GM04503 (cell line): ENCODE measurements at regions not wholly inside any gene's neighbourhood (a gene's known extent, or its start where the extent isn't known, plus 50 kb on each side); places are given as distances from the start of the nearest gene placed in this dataset.

Source experiments
- DNase-seq: peaks from one replicate; pipeline ENCODE4 v3.0.0-alpha.2; 2012; ENCODE audit warnings: low read depth

DNA sequence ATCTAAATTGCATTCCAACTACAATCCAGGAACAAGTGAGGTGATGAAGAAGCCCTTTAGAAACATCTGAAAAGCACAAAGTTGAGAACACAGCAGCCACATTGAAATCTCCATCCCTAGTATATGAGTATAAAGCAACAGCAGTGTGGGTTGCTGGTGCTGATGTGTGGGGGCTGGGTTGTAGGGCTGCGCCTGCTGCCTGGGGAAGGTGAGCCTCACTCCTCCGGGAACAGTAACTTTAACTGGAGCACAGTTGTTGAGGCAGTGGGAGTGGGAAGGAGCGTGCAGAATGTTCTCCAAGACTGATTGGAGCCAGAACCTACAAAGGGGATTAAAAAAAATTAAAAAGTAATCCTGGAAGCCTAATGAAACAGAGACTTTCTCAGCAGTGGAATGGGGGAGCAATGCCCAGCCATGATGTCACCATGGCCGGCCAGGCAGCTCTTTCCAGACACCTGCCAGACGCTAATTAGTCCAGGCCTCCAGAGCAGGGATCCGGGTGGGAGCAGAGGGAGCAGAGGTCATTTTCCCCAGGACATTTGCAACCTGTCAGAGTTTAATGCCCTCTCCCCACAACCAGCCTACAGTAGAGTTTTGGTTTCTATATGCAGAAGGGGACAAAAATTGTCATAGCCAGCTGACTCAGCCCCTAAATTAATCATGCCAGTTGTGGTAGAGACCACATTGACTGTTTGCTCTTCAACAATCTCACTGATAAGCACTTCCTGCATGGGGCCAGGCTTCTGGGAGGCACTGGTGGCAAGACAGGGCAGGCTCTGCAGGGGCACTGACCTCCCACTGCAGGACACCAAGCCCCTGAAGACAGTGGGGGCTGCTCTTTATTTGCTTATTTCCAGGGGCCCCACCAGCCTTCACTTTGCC, 133.0 kb upstream of the ZNF32 start:
- no peak for DNase-seq

DNA sequence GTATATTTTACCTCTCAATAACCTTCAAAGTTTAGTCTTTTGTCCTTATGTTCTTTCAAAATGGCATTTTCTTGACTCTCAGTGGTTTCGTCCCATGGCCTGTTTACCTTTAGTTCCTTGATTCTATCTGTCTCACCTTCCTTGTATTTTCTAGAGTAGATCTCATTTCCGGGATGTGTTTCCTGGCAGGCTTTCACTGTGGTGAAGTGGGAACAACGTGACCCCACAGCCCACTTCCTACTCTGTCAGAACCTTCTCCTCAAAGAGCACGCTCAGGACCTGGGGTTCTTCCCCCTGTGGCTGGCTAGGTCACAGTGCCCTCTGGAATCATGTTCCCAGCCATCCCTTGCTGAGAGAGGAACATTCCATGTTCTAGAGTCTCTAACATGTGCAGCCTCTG, 129.9 kb upstream of the ZNF32 start:
- no peak for DNase-seq

DNA sequence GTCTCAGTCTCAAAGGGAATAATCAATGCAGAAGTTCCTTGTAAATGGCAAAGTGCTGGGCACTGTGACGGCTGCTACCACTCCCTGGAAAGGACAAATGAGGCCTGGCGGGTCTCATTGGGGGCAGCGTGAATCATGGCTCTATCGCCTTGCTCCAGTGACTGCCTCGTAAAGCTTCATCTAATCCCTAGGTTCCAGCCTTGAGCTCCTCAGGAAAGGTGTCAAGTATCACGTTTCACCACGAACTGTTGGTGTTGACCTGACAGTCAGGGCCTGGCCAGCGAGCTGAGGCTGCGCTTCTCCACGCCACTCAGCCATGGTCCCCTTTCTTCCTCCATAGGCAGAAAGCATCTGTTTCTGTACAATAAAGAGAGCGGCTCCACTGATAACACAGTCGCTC, 126.7 kb upstream of the ZNF32 start:
- no peak for DNase-seq

DNA sequence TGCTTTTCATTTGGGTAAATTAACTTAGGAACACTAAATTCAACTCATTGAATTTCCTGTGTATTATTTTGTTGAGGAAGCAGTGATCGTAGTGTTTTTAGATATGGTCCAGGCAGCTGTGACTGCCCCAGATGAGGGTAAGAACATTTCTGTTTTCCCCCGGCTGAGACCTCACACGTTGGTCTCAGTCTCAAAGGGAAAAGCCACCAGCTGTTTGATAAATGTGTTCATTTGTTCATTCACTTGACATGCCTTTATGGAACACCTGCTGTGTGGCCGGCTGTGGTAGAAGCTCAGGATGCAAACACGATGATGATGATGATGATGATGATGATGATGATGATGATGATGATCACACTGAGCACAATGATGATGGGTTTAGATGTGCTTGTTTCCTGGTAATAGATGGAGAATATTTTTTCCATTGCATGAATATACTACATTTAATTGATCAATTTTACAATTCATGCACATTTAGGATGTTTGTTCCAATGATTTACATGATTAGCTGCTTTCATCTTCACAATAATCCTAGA, 125.6 kb upstream of the ZNF32 start:
- no peak for DNase-seq

DNA sequence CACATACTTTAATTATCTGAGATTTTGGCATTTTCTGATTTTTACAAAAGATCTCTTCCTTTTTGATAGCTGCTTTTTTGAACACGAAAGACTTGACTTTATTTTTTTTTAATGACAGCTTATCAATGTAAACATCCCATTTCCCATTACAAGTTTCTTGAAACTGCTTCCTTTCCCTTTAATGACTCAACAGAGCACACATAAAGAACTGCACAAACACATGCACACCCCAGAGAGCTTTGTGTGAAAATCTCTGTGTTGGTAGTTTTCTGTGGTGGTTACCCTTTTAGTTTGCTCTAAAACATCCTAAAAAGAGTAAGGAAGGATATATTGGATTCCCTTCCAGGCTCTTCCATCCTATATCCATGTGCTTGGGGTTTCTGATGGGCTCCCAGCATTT, 125.1 kb upstream of the ZNF32 start:
- DNase-seq = no peak

DNA sequence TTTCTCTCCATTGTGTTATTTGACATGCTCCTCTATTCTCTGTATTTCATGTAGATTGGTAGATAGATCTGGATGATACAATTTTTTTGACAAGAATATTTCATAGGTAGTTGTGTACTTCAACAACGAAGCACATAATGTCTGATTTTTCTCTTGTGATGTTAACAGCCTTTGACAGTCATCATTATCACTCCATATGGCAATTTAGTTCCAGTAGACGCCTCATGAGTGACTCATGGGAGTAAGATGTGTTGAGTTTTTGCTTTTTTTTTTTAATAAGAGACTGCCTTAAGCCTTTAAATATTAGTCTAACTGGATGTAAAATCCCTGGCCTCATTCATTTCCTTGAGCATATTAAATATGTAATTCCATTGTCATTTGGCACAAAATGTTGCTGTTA, 123.5 kb upstream of the ZNF32 start:
- no peak for DNase-seq

DNA sequence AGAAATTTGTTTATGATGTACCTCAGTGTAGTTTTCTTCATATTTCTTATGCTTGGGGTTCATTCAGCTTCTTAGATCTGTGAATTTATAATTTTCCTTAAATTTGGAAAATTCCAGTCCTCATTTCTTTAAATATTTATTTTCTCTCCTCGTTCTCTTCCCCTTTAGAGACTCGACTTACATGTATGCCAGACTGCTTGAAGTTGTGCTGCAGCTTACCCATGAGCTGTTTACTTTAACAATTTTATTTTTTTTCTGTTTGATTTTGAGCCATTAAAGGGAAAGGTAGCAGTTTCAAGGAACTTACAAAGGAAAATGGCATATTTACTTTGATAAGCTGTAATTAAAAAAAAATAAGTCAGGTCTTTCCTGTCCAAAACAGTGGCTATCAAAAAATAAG, 123.0 kb upstream of the ZNF32 start:
- no peak for DNase-seq

DNA sequence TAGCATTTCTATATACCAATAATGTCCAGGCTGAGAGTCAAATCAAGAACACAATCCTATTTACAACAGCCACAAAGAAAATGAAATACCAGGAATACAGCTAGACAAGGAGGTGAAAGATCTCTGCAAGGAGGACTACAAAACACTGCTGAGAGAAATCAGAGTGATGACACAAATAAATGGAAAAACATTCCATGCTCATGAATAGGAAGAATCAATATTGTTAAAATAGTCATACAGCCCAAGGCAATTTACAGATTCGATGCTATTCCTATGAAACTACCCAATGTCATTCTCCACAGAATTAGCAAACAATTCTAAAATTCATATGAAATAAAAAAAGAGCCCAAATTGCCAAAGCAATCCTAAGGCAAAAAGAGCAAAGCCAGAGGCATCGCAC, 116.8 kb upstream of the ZNF32 start:
- DNase-seq = no peak

DNA sequence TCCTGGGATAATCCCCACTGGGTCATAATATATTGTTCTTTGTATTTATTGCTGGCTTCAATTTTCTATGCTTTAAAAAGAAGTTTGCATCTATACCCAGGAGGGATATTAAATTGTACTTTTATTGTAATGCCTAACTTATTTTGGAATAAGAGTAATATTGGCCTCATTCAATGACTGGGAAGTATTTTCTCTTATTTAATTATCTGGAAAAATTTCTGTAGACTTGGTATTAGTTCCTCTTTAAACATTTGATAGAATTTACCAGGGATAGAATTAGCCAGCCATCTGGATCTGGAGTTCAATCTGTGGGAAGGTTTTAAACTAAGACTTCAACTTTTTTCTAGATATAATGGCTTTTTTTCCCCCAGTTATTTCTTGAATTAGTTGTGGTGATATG, 115.2 kb upstream of the ZNF32 start:
- no peak for DNase-seq

DNA sequence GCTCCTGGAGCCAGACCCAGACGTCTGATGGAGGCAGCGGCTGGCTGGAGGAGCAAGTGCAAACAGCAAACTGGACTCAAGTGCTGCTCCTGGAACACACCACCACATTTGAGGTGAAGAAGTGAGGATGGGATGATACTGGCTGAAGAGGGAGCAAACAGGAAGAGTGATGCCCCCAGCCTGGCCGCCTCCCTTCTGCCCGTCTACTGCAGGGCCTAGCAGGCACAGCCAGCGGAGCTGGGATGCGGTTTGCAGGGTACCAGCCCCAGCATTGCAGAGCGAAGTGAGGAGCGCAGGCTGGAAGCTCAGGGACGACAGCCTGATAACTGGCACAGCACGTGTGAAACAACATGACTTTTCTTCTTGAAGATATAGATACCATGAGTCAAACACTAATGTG, 111.8 kb upstream of the ZNF32 start:
- DNase-seq = no peak

DNA sequence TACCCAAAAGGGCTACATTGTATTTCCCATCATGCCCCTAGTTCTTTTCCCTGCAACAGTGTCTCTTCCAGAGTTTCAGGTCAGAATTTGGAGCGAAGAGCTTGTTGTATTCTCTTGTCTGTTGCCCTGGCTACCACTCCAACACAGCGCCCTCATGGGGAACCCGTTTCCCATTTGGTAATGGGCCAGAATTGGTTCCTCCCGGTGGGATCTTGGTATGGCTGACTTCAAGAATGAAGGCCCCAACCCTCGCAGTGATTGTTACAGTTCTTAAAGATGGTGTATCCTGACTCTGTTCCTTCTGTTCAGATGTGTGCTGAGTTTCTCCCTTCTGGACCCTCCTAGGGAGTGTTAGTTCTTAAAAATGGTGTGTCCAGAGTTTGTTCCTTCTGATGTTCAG, 110.5 kb upstream of the ZNF32 start:
- DNase-seq = no peak

DNA sequence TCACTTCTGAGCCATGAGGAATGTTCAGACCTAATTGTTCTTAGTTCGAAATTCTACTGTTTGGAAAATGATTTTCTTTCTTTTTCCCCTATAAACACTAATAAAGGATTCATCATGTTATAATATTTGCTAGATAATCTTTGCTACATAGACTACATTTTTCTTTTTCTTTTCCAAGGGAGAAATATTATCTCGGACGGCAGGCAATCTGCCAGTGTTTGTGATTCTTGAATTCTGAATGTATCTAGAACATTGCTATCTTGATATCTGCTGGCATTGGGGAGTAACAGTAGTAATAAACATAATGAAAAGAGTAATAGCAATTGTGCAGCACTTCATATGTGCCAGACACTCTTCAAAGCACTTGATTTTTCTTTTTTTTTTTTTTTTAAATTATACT, 107.7 kb upstream of the ZNF32 start:
- DNase-seq = no peak

DNA sequence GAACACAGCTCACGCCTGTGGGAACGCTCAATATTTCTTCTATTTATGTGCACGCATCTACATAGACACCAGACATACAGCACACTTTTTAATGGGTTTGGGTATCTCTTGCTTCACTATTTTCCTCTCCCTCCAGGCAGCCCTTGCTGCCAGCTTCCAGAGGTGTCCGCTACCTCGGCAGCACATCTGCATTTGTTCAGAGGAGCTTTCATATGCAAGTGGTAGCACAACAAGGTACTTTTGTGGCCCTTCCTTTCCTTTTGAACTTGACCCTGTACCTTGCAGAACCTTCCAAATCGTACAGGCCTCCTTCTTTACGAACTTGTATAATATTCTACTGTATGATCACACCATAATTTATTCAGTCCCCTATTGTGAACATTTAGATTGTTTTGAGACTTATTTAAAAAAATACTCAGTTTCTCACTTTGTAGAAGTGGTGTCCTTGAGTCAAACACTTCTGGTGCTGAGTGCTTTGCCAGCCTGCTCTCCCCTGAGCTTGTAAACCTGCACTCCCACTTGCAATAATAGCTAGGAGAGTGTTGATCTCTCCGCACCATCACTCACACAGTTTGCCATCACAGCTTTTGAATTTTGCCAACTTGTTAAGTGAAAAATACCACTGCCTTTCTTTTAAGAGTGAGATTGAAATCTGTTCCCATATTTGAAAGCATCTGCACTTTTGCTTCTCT, 106.0 kb upstream of the ZNF32 start:
- no peak for DNase-seq

DNA sequence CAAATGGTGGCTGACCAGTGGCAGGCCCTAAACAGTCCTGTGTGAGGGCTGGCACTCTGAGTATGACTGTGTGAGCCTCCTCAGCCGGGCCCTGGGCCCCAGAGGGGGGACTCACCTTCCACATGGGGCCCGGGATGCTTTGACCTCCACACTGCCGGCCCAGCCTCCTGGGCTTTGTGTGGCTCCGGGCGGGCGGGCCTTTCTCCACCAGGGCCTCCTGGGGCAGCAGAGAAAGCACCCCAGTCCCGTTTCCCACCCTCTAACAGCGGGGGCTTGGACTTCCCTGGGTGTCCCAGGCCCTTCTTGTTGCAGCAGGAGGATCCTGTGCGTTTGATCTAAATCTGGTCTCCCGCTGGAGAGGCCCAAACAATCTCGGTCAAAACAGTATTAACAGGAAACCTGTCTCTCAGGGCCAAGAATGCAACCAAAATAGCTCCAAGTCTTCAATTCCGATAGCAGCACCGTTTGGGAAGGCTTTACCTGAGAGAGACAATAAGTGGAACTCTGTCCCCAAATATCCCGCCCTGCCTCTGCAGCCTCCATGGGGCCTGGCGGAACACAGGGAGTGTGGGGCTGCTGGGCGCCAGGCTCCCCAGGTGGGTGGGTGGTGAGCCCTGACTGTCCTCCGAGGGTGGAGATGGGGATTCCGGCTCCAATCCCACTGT, 104.8 kb upstream of the ZNF32 start:
- DNase-seq = no peak

DNA sequence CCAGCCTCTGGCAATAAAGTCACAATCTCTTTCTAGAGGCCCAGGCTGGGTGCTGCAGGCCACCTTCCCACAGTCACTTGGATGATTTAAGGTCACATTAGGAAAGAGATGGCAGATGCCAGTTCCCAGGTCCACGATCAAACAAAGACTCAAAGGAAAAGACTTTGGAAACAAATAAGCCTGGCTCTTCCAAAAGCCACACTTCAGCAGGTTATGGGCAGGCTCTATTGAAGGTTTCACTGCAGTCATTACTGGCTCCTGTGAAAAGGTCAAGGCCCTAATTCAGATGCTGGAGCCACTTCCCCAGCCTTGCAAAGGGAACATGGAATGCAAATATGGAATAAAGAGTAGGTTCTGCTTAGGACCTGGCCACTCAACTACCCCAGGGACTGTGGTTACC, 104.0 kb upstream of the ZNF32 start:
- DNase-seq = no peak

DNA sequence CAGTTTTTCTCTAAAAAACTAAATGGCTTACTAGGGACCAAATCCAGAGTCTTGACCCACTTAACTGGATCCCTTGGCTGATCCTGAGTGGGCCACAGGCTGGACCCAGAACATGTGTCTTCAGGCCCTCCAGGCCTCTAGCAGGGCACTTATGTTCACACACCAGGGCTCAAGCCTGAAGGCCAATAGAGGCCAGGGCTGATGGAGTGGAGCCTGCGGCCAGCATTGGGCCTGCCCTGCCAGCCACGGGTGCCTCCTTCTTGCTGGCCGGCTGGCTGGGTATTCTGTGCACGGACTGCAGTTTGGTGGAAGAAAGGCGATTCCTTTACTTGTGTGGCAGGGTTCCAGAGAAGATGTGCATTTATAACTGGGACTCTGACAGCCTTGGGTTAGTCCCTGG, 103.0 kb upstream of the ZNF32 start:
- DNase-seq = no peak

DNA sequence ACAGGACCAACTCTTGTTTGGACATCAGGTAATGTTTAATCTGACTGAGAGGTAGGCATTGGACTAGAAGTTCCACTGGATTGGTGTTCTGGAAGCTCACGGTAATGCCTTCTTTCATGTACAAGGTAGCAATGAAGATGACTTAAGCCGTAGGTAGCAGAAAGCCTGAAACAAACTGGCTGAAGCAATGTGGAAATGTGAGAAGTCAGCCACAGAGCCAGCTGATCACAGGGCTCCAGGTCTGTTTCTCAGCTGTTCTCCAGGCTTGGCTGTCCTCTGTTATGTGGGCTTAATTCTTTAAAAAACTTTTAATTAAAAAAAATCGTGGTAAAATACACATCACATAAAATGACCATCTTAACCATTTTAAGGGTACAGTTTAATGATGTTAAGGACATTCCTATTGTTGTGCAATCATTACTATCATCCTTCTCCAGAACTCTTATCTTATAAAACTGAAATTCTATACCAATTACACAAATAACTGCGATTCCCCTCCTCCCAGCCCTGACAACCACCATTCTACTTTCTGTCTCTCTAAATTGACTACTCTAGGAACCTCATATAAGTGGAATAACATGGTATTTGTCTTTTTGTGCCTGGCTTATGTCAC, 101.4 kb upstream of the ZNF32 start:
- DNase-seq = no peak

DNA sequence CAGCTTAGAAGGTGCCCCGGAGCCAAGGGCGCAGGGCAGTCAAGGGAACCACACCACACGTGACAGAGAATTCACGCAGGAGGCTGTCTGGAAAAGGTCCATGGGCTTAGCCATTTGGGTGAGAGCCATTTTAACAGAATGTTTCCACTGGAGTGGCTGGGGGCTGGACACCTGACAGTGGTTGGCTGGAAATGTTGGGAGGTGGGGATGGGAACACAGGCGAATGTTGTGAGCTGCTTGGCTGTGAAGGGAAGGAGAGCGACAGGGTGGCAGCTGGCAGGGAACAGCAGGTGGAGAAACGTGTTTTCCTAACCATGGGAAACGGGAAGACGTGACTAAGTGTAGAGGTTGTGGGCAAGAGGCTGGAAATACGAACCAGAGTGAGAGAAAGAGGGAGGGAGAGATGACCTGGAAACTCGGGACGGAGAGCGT, 100.5 kb upstream of the ZNF32 start:
- no peak for DNase-seq

DNA sequence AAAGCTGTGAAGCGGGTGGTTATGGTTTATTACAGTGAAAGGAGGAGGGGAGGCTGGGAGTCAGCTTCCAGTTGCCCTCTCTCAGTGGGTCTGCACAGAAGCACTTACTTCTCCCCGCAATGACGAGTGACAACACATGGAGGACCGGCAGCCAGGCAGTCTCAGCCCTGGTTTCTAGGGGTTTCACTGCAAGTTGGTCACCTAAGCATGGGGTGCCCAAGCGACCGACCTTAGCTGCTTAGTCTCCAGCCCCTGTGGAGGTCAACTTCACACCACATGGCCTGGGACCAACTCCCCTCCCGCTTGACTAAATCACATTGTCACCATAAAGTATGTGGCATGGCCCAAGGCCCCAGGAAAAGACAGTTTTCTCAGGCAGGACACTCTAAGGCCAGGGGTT, 99.9 kb upstream of the ZNF32 start:
- no peak for DNase-seq

DNA sequence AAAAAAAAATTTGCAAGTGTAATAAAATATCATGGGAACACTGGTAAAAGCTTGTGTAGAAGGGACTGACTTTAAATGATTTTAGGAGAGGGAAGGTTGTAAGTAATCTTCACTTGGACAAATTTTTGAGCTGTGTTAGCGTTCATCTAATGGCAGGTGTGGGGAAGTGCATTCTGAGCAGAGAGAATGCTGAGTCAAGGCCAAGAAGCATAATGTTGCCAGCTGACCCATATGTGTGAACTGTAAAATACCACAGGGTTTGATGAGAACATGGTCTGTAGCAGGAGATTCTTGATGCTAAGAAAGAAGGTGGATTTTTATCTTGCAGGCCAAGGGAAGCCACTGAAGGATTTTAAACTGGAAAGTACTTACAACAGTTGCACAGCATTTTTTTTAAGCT, 98.2 kb upstream of the ZNF32 start:
- no peak for DNase-seq

DNA sequence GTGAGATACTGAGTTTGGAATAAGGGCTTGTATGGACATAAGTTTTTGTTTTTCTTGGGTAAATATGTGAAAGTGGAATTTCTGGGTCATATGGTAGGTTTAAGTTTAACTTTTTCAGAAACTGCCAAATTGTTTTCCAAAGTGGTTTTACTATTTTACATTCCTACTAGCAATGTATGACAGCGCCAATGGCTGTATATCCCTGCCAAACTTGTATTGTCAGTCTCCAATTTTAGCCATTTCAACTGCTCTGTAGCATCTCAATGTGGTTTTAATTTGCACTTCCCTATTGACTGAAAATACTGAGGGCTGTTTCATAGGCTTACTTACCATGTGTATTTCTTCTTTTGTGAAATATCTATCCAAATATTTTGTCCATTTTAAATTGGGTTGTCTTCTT, 90.5 kb upstream of the ZNF32 start:
- DNase-seq = peak; percentile 53

DNA sequence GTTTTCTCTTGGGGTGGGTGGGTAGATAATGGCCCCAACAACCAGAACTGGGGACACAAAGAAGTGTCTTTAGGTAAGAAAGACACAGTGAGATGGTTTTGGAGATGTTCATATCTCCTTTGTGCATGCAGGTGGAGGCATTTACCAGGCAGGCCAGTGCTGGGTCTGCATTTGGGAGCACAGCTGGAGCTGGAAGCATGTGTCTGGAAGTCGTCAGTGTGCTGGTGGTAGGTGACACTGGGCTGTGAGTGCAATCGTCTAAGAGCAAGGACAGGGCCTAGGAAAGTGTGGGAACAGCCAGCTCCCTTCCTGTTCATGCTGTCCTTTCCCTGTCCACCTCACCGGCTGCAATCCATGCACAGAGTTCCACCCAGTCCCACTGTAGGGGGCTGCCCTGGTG, 88.3 kb upstream of the ZNF32 start:
- DNase-seq = no peak

DNA sequence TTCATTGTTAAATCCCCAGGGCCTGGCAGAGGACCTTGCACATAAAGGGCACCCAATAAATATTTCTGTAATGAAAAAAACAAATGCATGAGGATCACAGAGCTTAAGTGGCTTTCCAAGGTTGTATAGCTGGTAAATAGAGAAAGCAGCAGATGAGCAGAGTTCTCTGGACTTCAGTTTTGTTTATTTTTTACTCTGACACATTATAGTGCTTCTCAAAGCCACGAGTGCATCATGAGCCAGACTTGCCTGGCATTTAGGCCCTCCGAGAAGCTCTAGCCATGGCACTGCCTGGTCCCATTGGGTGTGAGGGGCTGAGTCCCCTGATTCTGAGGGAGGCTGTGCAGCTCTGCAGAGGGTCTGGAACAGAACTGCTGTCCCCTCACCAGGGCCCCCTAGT, 87.2 kb upstream of the ZNF32 start:
- DNase-seq = no peak
